Astrocyte of the cerebellum (primary cell): ENCODE measurements at regions not wholly inside any gene's neighbourhood (a gene's known extent, or its start where the extent isn't known, plus 50 kb on each side); places are given as distances from the start of the nearest gene placed in this dataset.

Source experiments
- DNase-seq: peaks from one replicate; pipeline ENCODE4 v3.0.0-alpha.2; 2011; ENCODE audit warnings: low read depth
- H3K4me3 ChIP-seq: 2 replicates; pipeline ENCODE4 v1.5.1; 2011; ENCODE audit warnings: mild to moderate bottlenecking, low read depth, low read length, moderate library complexity
- in situ Hi-C: cut with HindIII; loops from 2 replicates; pipeline ENCODE4 v1.10.0; 2017; ENCODE audit warnings: low sequenced_read_pairs
- TF ChIP-seq, protein P1 (sequence below): IDR thresholded peaks from 2 replicates; pipeline ENCODE4 v1.5.1; 2012; ENCODE audit warnings: low read length, low read depth, moderate library complexity, mild to moderate bottlenecking; ENCODE audit errors: missing control alignments

DNA sequence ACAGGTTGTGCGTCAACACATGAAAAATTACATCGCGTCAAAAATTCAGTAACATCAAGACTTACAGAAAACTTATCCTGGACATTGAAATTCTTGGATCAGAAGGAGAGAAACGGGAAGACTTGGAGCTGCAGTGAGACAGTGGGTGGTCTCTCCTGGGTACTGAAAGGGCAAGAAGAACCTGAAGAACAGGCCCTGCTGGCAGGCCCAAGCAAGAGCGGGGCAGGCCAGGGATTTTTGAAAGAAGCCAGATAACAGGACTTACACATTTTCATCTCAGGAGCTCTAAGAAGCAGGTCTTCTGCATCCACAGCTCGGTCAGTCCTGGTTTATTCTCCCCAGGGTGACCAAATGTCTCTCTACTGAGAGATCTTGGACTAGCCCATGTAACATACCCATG lies 466.5 kb upstream of the SOX5 start:
- TF ChIP-seq, protein P1, sequence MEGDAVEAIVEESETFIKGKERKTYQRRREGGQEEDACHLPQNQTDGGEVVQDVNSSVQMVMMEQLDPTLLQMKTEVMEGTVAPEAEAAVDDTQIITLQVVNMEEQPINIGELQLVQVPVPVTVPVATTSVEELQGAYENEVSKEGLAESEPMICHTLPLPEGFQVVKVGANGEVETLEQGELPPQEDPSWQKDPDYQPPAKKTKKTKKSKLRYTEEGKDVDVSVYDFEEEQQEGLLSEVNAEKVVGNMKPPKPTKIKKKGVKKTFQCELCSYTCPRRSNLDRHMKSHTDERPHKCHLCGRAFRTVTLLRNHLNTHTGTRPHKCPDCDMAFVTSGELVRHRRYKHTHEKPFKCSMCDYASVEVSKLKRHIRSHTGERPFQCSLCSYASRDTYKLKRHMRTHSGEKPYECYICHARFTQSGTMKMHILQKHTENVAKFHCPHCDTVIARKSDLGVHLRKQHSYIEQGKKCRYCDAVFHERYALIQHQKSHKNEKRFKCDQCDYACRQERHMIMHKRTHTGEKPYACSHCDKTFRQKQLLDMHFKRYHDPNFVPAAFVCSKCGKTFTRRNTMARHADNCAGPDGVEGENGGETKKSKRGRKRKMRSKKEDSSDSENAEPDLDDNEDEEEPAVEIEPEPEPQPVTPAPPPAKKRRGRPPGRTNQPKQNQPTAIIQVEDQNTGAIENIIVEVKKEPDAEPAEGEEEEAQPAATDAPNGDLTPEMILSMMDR, result no peak

DNA sequence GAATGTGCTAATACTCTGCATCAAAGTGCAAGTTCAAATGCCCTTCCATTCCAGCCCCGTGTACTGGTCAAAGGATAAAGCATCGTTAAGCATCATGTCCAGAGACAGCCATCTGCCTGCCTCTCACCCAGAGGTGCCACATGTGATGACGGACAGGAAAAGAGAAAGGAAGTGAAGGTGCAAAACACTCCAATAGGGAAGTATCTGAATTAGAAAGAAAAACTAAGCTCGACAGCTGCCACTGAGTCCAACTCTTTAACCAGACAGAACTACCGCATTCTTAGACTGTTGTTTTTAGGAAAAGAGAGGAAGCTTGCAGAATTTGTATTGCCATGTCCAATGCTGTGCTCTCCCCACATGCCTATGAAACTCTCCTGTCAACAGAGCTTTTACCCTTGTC lies 465.0 kb upstream of the SOX5 start:
- in situ Hi-C loops, result no loop called here
- H3K4me3 ChIP-seq, result no peak overlapping the region
- DNase-seq, result no peak
- TF ChIP-seq, protein P1, result no peak

More for the DNA sequence above, 466.5 kb upstream of the SOX5 start:
- no peak overlapping the region for H3K4me3 ChIP-seq
- DNase-seq, result no peak
- in situ Hi-C loops, result no loop called here

DNA sequence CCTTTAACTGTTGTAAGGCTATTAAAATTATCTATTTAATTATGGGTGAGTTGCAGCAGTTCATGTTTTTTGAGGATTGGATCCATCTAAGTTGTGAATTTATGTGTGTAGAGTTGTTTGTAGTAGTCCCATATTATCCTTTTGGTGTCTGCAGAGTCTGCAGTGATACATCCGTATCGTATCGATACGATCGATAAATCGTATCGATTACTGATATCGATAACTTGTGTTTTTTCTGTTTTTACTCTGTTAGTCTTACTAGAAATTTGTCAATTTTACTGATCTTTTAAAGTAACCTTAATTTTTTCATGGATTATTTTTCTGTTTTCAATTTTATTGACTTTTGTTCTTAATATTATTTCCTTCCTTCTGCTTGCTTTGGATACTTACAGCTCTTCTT lies 462.5 kb upstream of the SOX5 start:
- no peak for DNase-seq
- in situ Hi-C loops, result no loop called here
- no peak overlapping the region for H3K4me3 ChIP-seq
- TF ChIP-seq, protein P1, result no peak

DNA sequence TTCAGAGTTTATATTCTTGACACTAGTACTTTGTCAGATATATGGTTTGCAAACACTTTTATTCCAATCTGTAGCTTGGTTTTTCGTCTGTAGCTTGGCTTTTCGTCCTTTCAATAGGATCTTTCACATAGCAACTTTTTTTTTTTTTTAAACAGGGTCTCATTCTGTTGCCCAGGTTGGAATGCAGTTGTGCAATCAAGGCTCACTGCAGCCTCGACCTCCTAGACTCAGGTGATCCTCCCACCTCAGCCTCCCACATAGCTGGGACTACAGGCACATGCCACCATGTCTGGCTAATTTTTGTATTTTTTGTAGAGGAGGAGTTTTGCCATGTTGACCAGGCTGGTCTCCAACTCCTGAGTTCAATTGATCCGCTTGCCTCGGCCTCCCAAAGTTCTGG lies 460.4 kb upstream of the SOX5 start:
- in situ Hi-C loops, result no loop called here
- no peak overlapping the region for H3K4me3 ChIP-seq
- no peak for DNase-seq
- TF ChIP-seq, protein P1, result no peak

DNA sequence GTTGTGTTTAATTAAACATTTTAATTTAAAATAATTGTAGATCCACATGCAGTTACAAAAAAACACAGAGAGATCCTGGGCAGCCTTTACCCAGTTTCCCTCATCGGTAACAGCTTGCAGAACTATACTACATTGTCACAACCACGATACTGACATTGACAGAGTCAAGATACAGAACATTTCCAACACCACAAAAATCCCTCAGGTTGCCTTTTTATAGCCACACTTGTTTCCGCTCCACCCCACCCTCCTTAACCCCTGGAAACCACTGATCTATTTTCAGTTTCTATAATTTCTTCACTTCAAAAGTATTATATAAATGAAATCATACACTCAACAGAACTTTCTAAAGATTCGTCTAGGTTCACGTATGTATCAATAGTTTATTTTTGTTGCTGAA lies 458.8 kb upstream of the SOX5 start:
- no peak for DNase-seq
- no peak overlapping the region for H3K4me3 ChIP-seq
- TF ChIP-seq, protein P1, result no peak
- in situ Hi-C loops, result no loop called here

DNA sequence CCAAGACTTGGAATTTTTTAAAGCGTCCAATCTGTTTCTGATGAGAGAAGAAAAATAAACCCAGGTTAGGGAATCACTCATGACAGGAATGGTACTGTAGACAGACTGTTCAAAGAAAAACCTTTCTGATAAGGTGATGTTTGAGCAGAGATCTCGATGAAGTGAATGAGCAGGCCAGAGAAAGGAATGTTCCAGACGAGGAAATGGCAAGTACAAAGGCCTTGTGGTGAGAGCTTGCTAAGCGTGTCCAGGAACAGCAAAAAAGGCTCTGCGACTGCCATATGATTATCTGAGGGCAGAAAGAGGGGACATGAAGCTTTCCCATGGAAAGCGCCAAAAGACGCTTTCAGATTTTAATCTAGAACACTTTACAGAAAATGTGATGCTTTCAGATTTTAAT lies 458.4 kb upstream of the SOX5 start:
- H3K4me3 ChIP-seq, result no peak overlapping the region
- DNase-seq, result no peak
- in situ Hi-C loops, result no loop called here
- TF ChIP-seq, protein P1, result no peak

DNA sequence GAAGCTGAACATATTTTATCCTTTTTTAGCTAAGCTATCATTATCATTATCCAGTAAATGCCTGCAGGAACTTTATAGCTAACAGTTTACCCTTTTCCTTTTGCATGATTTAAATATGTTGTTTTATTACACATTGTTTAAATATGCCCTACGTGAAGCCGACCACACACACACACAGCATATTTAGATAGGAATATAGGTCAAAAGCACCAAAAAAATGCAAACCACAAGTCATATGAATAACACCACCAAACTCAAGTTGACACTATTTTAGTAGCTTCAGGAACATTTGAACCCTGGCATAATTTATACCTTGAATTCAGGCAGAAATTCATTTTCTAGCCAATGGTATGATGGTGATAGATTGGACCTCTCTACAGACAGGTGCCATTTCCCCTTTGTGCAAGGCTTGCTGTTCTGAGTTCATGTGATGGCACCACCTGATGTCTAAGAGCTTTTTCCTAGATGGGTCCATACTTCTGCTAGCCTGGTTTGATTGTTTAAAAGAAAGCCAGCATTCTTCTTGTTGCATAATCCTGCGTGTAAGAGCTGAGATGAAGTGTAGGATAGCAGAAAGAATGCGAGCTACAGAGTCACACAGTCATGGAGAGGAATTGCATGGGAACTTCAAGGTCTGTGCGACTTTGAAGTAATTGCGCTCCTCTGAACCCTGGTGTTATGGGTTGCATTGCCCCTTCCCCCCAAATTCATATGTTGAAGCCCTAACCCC lies 454.8 kb upstream of the SOX5 start:
- no peak for DNase-seq
- TF ChIP-seq, protein P1, result no peak

More for the DNA sequence above, 454.8 kb upstream of the SOX5 start:
- in situ Hi-C loops, result no loop called here
- H3K4me3 ChIP-seq, result no peak overlapping the region
